Astrocyte (in vitro differentiated cells and primary cell): ENCODE measurements at regions not wholly inside any gene's neighbourhood (a gene's known extent, or its start where the extent isn't known, plus 50 kb on each side); places are given as distances from the start of the nearest gene placed in this dataset.

Experiments
- DNase-seq: peaks from one replicate; pipeline ENCODE4 v3.0.0-alpha.2; 2010; ENCODE audit warnings: low read depth
- FAIRE-seq: peaks from 2 replicates; lab custom pipeline; 2011; peaks lifted over from hg19 to GRCh38; lab: Jason Lieb, UNC
- H2AFZ ChIP-seq: 2 replicates; pipeline ENCODE4 v1.6.0; 2012; ENCODE audit warnings: low read depth, low read length, inconsistent platforms
- H3K27ac ChIP-seq: 2 replicates; pipeline ENCODE4 v1.5.1; 2011; ENCODE audit warnings: low read depth, low read length, inconsistent platforms
- H3K27me3 ChIP-seq: 2 replicates; pipeline ENCODE4 v1.6.0; 2011; ENCODE audit warnings: low read length, inconsistent platforms; ENCODE audit not compliant: insufficient read depth
- H3K36me3 ChIP-seq: 2 replicates; pipeline ENCODE4 v1.5.1; 2011; ENCODE audit warnings: low read length, inconsistent platforms; ENCODE audit not compliant: insufficient read depth
- H3K4me1 ChIP-seq: 2 replicates; pipeline ENCODE4 v1.5.1; 2011; ENCODE audit warnings: low read length, inconsistent platforms; ENCODE audit not compliant: insufficient read depth
- H3K4me2 ChIP-seq: 2 replicates; pipeline ENCODE4 v1.6.0; 2012; ENCODE audit warnings: low read length, inconsistent platforms
- H3K4me3 ChIP-seq: 2 replicates; pipeline ENCODE4 v1.5.1; 2011; ENCODE audit warnings: low read depth, mild to moderate bottlenecking, low read length, inconsistent platforms; ENCODE audit not compliant: insufficient read depth
- H3K79me2 ChIP-seq: 2 replicates; pipeline ENCODE4 v1.6.0; 2012; ENCODE audit warnings: mild to moderate bottlenecking, low read length, inconsistent platforms; ENCODE audit not compliant: insufficient read depth
- H3K9ac ChIP-seq: 2 replicates; pipeline ENCODE4 v1.6.0; 2012; ENCODE audit warnings: mild to moderate bottlenecking, low read length, inconsistent platforms
- H3K9me3 ChIP-seq: 2 replicates; pipeline ENCODE4 v1.5.1; 2012; ENCODE audit warnings: low read depth, mild to moderate bottlenecking, low read length, inconsistent platforms; ENCODE audit not compliant: insufficient read depth
- H4K20me1 ChIP-seq: 2 replicates; pipeline ENCODE4 v1.6.0; 2012; ENCODE audit warnings: low read length, inconsistent platforms; ENCODE audit not compliant: insufficient read depth
- H3K27ac Mint-ChIP-seq: one replicate; pipeline ENCODE4 v1.8.0; 2021; ENCODE audit warnings: mild to moderate bottlenecking, mixed read lengths; ENCODE audit not compliant: unreplicated experiment
- H3K27me3 Mint-ChIP-seq: one replicate; pipeline ENCODE4 v1.8.0; 2021; ENCODE audit warnings: low read depth, mixed read lengths; ENCODE audit not compliant: unreplicated experiment
- H3K36me3 Mint-ChIP-seq: one replicate; pipeline ENCODE4 v1.8.0; 2021; ENCODE audit warnings: low read depth, mixed read lengths; ENCODE audit not compliant: unreplicated experiment
- H3K4me1 Mint-ChIP-seq: one replicate; pipeline ENCODE4 v1.8.0; 2021; ENCODE audit warnings: low read depth, mixed read lengths; ENCODE audit not compliant: unreplicated experiment
- H3K4me3 Mint-ChIP-seq: one replicate; pipeline ENCODE4 v1.8.0; 2021; ENCODE audit warnings: mild to moderate bottlenecking, moderate library complexity, mixed read lengths; ENCODE audit not compliant: unreplicated experiment
- H3K9me3 Mint-ChIP-seq: one replicate; pipeline ENCODE4 v1.8.0; 2021; ENCODE audit warnings: mild to moderate bottlenecking, mixed read lengths; ENCODE audit not compliant: unreplicated experiment
- EZH2 ChIP-seq: IDR thresholded peaks from 2 replicates; pipeline ENCODE4 v1.6.1; 2012; ENCODE audit warnings: mild to moderate bottlenecking, low read length, inconsistent platforms; ENCODE audit not compliant: insufficient read depth
- TF ChIP-seq, protein P1 (sequence below): IDR thresholded peaks from 2 replicates; pipeline ENCODE4 v1.5.1; 2011; ENCODE audit warnings: low read depth, mild to moderate bottlenecking, inconsistent platforms, low read length, moderate library complexity; ENCODE audit not compliant: insufficient read depth

DNA sequence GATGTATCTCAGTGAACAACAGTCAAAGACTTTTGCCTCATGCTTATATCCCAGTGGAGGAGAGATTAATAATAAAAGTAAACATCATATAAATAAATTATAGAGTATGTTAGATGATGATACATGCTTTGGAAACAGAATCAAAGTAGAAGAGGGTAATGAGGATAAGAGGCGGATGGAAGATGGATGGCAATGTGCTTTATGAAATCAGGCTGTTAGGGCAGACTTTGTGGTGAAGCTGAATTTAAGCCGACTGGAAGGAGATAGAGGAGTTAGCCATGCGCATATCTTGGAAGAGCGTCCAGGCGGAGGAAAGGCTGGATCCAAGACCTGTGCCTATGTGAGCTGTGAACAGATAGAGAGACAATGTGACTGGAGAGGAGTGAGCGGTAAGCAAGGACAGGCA, 74.9 kb upstream of the GUCY1A1 start:
- H3K4me3 Mint-ChIP-seq: no peak overlapping the region
- Histone ChIP-seq H3K36me3 (no peaks in the 10 kb centered on the region), H3K9ac (no peak overlapping the region), H3K27me3 (no peaks in the 10 kb centered on the region), H4K20me1 (no peaks in the 10 kb centered on the region), H3K4me3 (no peak overlapping the region), H2AFZ (no peak overlapping the region), H3K9me3 (no peaks in the 10 kb centered on the region), H3K79me2 (no peaks in the 10 kb centered on the region), H3K27ac (no peak overlapping the region), H3K4me1 (no peaks in the 10 kb centered on the region), H3K4me2 (no peak overlapping the region)
- DNase-seq (no peak), FAIRE-seq (no peak)
- no peak overlapping the region for H3K27ac Mint-ChIP-seq
- H3K4me1 Mint-ChIP-seq: no peaks in the 10 kb centered on the region
- TF ChIP-seq, protein P1, sequence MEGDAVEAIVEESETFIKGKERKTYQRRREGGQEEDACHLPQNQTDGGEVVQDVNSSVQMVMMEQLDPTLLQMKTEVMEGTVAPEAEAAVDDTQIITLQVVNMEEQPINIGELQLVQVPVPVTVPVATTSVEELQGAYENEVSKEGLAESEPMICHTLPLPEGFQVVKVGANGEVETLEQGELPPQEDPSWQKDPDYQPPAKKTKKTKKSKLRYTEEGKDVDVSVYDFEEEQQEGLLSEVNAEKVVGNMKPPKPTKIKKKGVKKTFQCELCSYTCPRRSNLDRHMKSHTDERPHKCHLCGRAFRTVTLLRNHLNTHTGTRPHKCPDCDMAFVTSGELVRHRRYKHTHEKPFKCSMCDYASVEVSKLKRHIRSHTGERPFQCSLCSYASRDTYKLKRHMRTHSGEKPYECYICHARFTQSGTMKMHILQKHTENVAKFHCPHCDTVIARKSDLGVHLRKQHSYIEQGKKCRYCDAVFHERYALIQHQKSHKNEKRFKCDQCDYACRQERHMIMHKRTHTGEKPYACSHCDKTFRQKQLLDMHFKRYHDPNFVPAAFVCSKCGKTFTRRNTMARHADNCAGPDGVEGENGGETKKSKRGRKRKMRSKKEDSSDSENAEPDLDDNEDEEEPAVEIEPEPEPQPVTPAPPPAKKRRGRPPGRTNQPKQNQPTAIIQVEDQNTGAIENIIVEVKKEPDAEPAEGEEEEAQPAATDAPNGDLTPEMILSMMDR: no peak
- TF ChIP-seq EZH2: no peak
- H3K9me3 Mint-ChIP-seq: no peaks in the 10 kb centered on the region
- peaks cover 2% of the 10 kb centered on the region for H3K27me3 Mint-ChIP-seq
- H3K36me3 Mint-ChIP-seq: no peaks in the 10 kb centered on the region

GRCh38 chr4:155590796-155591585, 75.7 kb upstream of the GUCY1A1 start:
- H3K4me3 ChIP-seq: no peak overlapping the region
- no peaks in the 10 kb centered on the region for H3K4me1 Mint-ChIP-seq
- FAIRE-seq (no peak), DNase-seq (no peak)
- H3K36me3 Mint-ChIP-seq: no peaks in the 10 kb centered on the region
- H3K4me3 Mint-ChIP-seq: no peak overlapping the region
- H3K27me3 ChIP-seq: no peaks in the 10 kb centered on the region
- no peaks in the 10 kb centered on the region for H4K20me1 ChIP-seq
- no peak overlapping the region for H3K4me2 ChIP-seq
- H3K9me3 ChIP-seq: no peaks in the 10 kb centered on the region
- no peaks in the 10 kb centered on the region for H3K79me2 ChIP-seq
- H3K36me3 ChIP-seq: no peaks in the 10 kb centered on the region
- H3K27ac Mint-ChIP-seq: no peak overlapping the region
- no peak overlapping the region for H2AFZ ChIP-seq
- TF ChIP-seq, protein P1: no peak
- TF ChIP-seq EZH2: no peak
- no peaks in the 10 kb centered on the region for H3K9me3 Mint-ChIP-seq
- no peaks in the 10 kb centered on the region for H3K4me1 ChIP-seq
- H3K27me3 Mint-ChIP-seq: peaks cover 2% of the 10 kb centered on the region
- no peak overlapping the region for H3K9ac ChIP-seq
- H3K27ac ChIP-seq: no peak overlapping the region

DNA sequence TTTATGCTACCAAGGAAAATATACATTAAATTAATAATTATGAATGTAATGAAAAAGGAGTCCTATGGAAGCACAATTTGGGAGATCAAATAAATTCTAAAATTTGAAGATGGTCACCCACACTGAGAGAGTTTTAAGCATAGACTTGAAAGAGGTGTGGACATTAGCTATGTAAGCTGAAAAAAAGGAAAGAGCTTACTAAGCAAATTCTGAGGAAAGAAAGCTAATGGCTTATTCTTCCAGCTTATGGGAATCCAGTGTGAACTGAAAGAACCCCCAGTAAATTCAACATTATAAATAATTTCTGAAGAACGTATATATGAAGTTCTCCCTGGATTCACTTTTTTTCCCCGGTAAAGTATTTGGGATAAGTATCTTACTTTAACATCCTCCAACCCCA, 78.2 kb upstream of the GUCY1A1 start:
- Mint-ChIP-seq H3K4me3 (no peak overlapping the region), H3K4me1 (peaks cover 2% of the 10 kb centered on the region), H3K9me3 (no peaks in the 10 kb centered on the region), H3K27ac (no peak overlapping the region), H3K27me3 (no peaks in the 10 kb centered on the region), H3K36me3 (no peaks in the 10 kb centered on the region)
- H4K20me1 ChIP-seq: no peaks in the 10 kb centered on the region
- H3K27me3 ChIP-seq: no peaks in the 10 kb centered on the region
- H3K4me3 ChIP-seq: no peak overlapping the region
- H2AFZ ChIP-seq: no peak overlapping the region
- H3K9me3 ChIP-seq: no peaks in the 10 kb centered on the region
- no peak for TF ChIP-seq EZH2
- TF ChIP-seq, protein P1: no peak
- H3K4me1 ChIP-seq: no peaks in the 10 kb centered on the region
- no peak overlapping the region for H3K9ac ChIP-seq
- no peaks in the 10 kb centered on the region for H3K36me3 ChIP-seq
- H3K4me2 ChIP-seq: no peak overlapping the region
- FAIRE-seq (no peak), DNase-seq (no peak)
- no peaks in the 10 kb centered on the region for H3K79me2 ChIP-seq
- H3K27ac ChIP-seq: no peak overlapping the region
